OCI-LY7 (cell line): ENCODE measurements at regions not wholly inside any gene's neighbourhood (a gene's known extent, or its start where the extent isn't known, plus 50 kb on each side); places are given as distances from the start of the nearest gene placed in this dataset.

Experiments
- EZH2phosphoT487 ChIP-seq: fragments of 200-600 bp; sonication (generic); IDR thresholded peaks from 2 replicates; pipeline ENCODE4 v1.6.1; 2018; ENCODE audit warnings: low read depth, borderline replicate concordance, mild to moderate bottlenecking, mixed run types, antibody characterized with exemption, low read length, moderate library complexity, mixed read lengths
- TF ChIP-seq, protein P1 (sequence below): fragments of 200-600 bp; sonication (generic); conservative IDR thresholded peaks from 2 replicates; pipeline ENCODE4 v1.5.1; 2014; ENCODE audit warnings: mild to moderate bottlenecking, antibody characterized with exemption, low read length, moderate library complexity, mixed read lengths

DNA sequence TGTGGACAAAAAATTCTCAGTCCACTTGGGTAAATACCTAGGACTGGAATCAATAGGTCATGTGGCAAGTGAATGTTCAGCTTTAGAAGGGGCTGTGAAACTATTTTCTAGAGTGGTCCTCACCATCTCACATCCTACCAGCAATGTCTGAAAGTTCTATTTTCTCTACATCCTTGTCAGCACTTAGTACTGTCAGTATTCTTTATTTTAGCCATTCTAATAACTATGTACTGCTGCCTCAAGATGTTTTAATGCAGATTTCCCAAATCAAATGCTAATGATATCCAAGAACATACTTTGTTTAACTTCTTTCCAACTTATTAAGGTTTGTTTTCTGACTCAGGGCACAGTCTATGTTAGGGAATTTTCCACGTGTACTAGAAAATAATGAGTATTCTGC, 317.0 kb downstream of the BRD1 start:
- TF ChIP-seq, protein P1, sequence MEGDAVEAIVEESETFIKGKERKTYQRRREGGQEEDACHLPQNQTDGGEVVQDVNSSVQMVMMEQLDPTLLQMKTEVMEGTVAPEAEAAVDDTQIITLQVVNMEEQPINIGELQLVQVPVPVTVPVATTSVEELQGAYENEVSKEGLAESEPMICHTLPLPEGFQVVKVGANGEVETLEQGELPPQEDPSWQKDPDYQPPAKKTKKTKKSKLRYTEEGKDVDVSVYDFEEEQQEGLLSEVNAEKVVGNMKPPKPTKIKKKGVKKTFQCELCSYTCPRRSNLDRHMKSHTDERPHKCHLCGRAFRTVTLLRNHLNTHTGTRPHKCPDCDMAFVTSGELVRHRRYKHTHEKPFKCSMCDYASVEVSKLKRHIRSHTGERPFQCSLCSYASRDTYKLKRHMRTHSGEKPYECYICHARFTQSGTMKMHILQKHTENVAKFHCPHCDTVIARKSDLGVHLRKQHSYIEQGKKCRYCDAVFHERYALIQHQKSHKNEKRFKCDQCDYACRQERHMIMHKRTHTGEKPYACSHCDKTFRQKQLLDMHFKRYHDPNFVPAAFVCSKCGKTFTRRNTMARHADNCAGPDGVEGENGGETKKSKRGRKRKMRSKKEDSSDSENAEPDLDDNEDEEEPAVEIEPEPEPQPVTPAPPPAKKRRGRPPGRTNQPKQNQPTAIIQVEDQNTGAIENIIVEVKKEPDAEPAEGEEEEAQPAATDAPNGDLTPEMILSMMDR, result no peak
- TF ChIP-seq EZH2phosphoT487, result no peak
